Erythroblast (primary cell): ENCODE measurements at regions not wholly inside any gene's neighbourhood (a gene's known extent, or its start where the extent isn't known, plus 50 kb on each side); places are given as distances from the start of the nearest gene placed in this dataset.

Source experiments
- GATA1 ChIP-seq: IDR thresholded peaks from 2 replicates; pipeline ENCODE4 v1.6.1; 2011; ENCODE audit warnings: low read depth, mild to moderate bottlenecking, control low read depth, low read length, moderate library complexity
- POLR2A ChIP-seq: IDR thresholded peaks from 2 replicates; pipeline ENCODE4 v1.6.1; 2011; ENCODE audit warnings: mild to moderate bottlenecking, low read length

DNA sequence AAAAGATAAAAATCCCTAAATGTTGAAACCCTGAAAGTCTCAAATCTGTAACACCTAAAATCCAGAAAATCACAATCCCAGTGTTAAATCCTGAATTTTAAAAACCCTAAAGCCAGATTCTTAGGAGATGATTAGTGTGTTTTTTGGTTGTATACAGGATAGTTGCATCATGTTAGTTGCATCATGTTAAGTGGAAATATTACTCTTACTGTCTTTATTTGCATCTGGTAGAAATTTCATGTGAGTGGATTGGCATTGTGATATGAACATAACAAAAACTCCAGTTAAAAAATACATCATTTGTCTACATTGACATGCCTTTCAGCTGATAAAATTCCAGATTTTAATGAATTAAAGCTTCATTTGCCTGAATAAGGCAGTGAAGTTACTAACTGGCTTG is 683.1 kb upstream of the ACVR2A start:
- TF ChIP-seq POLR2A (no peak), GATA1 (no peak)
